DND-41 (cell line): ENCODE measurements at regions not wholly inside any gene's neighbourhood (a gene's known extent, or its start where the extent isn't known, plus 50 kb on each side); places are given as distances from the start of the nearest gene placed in this dataset.

Experiments used
- CTCF ChIP-seq: IDR thresholded peaks from 2 replicates; pipeline ENCODE4 v1.5.1; 2012; ENCODE audit warnings: borderline replicate concordance, low read length, moderate library complexity, mild to moderate bottlenecking; ENCODE audit not compliant: poor library complexity, severe bottlenecking; ENCODE audit errors: extremely low read depth
- EZH2 ChIP-seq: IDR thresholded peaks from 3 replicates; pipeline ENCODE4 v1.6.1; 2012; ENCODE audit warnings: borderline replicate concordance, low read depth, mild to moderate bottlenecking, moderate library complexity, low read length, inconsistent platforms; ENCODE audit not compliant: severe bottlenecking

- TF ChIP-seq EZH2 = no peak
- TF ChIP-seq CTCF = no peak
Observed at GRCh38 chr9:78685471-78685870, 388.5 kb downstream of the PSAT1 start.
